ENCODE measurements at regions not wholly inside any gene's neighbourhood (a gene's known extent, or its start where the extent isn't known, plus 50 kb on each side); places are given as distances from the start of the nearest gene placed in this dataset.

DNA sequence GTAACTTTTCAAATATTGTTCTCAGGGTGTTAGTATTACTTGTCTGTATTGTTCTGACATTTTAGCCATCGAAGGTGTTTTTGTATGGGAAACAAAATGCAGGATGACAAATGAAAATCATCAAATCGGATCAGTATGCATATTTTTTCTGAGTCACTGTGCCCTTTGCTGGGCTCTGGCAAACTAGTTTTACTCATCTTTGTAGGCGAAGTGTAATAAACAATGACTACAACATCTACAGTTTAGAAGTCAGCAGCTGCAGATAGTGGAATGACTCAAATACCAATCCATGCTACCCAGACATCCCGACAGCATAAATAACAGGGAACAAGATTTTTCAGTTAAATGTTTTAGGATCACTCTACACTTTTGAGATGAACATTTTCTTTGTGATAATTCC is 557.3 kb upstream of the TENM3 start:
- H3K4me3 ChIP-seq, result no peak overlapping the region
- H3K27ac ChIP-seq, result no peak overlapping the region
- H3K27me3 ChIP-seq, result no peaks in the 10 kb centered on the region
- TF ChIP-seq, protein P1, sequence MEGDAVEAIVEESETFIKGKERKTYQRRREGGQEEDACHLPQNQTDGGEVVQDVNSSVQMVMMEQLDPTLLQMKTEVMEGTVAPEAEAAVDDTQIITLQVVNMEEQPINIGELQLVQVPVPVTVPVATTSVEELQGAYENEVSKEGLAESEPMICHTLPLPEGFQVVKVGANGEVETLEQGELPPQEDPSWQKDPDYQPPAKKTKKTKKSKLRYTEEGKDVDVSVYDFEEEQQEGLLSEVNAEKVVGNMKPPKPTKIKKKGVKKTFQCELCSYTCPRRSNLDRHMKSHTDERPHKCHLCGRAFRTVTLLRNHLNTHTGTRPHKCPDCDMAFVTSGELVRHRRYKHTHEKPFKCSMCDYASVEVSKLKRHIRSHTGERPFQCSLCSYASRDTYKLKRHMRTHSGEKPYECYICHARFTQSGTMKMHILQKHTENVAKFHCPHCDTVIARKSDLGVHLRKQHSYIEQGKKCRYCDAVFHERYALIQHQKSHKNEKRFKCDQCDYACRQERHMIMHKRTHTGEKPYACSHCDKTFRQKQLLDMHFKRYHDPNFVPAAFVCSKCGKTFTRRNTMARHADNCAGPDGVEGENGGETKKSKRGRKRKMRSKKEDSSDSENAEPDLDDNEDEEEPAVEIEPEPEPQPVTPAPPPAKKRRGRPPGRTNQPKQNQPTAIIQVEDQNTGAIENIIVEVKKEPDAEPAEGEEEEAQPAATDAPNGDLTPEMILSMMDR (IDR thresholded peaks at IDR 0.05), result no peak
- intact Hi-C loops (cut with DNase I), result no loop called here
- H3K36me3 ChIP-seq, result no peaks in the 10 kb centered on the region
- DNase-seq (ENCODE audit: extremely low spot score in 2 of 2), result no peak
- H3K4me1 ChIP-seq, result no peaks in the 10 kb centered on the region
- no peaks in the 10 kb centered on the region for H3K9me3 ChIP-seq

DNA sequence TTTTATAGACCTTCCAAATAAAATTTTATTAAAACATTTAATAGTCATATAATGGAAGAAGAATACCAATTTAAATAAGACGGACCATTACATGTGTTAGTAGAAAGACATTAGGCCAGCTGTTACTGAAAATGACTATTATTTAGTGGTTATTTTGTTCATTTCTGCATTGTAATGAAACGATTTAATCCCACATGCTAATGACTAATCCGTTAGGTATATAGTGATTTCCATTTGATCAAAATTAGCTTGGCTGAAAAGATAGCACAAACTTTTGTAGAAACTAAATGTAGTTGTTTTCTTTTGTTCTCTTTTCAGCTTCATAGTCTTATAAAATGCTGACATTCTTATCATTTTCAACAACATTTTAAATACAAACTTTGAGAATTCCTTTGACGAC is 556.1 kb upstream of the TENM3 start:
- H3K4me3 ChIP-seq, result no peak overlapping the region
- no peaks in the 10 kb centered on the region for H3K4me1 ChIP-seq
- H3K27ac ChIP-seq, result no peak overlapping the region
- H3K36me3 ChIP-seq, result no peaks in the 10 kb centered on the region
- no peaks in the 10 kb centered on the region for H3K27me3 ChIP-seq
- TF ChIP-seq POLR2A (IDR thresholded peaks at IDR 0.05), result no peak
- TF ChIP-seq POLR2AphosphoS5 (IDR thresholded peaks at IDR 0.05; ENCODE audit: insufficient read depth in 1 of 2, low read depth in 1 of 2), result no peak
- H3K9me3 ChIP-seq, result no peaks in the 10 kb centered on the region
- intact Hi-C loops (cut with DNase I), result no loop called here
- no peak for DNase-seq (ENCODE audit: extremely low spot score in 2 of 2)

DNA sequence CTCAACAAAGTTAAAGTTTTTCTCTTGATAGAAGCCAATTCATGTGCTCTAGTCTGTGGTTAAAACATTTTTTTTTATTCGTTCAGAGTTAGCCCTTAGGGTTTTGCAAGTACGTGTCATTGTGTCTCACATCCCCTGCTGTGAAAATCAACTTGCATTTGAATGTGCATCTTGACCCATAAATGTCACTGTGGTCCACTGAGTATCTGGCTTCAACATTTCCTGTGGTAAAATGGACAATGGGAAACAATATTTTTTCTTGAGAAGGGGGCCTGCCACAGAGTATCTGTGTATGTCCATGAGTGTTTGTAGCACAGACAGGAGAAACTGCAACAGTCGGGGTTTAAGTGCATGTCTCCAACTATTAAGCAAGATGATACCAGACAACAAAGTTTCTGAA is 554.8 kb upstream of the TENM3 start:
- intact Hi-C loops (cut with DNase I), result no loop called here

DNA sequence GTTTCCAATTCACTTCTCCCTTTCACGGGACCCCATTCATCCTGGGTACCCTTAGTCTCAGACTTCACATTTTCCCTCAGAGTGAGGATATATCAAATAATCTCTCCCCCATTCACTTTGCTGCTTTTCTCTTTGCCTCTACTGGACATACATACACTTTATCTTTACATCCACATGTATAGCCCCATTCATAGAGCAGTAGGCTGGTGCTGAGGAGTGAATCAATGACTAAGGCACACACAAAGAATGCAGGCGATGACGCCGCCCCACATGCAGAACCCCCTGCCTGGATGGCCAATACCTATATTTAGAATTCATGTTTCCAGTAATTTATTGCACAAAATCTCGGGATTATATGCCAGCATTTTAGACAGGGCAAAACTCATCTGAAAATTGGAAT is 554.3 kb upstream of the TENM3 start:
- intact Hi-C loops (cut with DNase I), result no loop called here
- no peaks in the 10 kb centered on the region for H3K9me3 ChIP-seq
- no peak for TF ChIP-seq POLR2A (IDR thresholded peaks at IDR 0.05)
- TF ChIP-seq, protein P1 (IDR thresholded peaks at IDR 0.05), result no peak

More for the DNA sequence above, 554.8 kb upstream of the TENM3 start:
- TF ChIP-seq POLR2A (IDR thresholded peaks at IDR 0.05), result no peak
- TF ChIP-seq POLR2AphosphoS5 (IDR thresholded peaks at IDR 0.05; ENCODE audit: insufficient read depth in 1 of 2, low read depth in 1 of 2), result no peak
- TF ChIP-seq, protein P1 (IDR thresholded peaks at IDR 0.05), result no peak
- Histone ChIP-seq H3K27me3 (no peaks in the 10 kb centered on the region), H3K9me3 (no peaks in the 10 kb centered on the region), H3K4me3 (no peak overlapping the region), H3K4me1 (no peaks in the 10 kb centered on the region), H3K27ac (no peak overlapping the region), H3K36me3 (no peaks in the 10 kb centered on the region)
- no peak for DNase-seq (ENCODE audit: extremely low spot score in 2 of 2)

DNA sequence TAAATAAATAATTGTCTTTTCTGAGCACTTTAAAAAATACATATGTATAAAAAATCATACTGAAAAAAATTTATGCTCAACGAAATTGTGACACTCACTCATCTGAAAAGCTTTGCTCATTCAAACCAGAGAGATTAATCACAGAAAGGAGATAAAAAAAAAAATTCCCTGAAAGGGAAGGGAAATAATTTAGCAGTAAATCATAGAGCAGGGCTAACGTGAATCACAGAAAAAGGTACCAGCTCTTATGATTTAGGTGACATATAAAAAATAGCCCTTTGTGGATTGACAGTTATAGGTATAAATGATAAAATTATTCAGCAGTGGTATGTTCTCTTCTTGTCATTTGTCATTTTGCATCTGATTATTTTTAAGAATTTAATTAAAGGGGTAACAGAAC is 552.7 kb upstream of the TENM3 start:
- H3K4me3 ChIP-seq, result no peak overlapping the region
- no peaks in the 10 kb centered on the region for H3K9me3 ChIP-seq
- no peaks in the 10 kb centered on the region for H3K27me3 ChIP-seq
- no peak overlapping the region for H3K27ac ChIP-seq
- H3K4me1 ChIP-seq, result no peaks in the 10 kb centered on the region
- no peak for DNase-seq (ENCODE audit: extremely low spot score in 2 of 2)
- no peaks in the 10 kb centered on the region for H3K36me3 ChIP-seq
- intact Hi-C loops (cut with DNase I), result no loop called here
- TF ChIP-seq, protein P1 (IDR thresholded peaks at IDR 0.05), result no peak
- TF ChIP-seq POLR2A (IDR thresholded peaks at IDR 0.05) (no peak), POLR2AphosphoS5 (IDR thresholded peaks at IDR 0.05; ENCODE audit: insufficient read depth in 1 of 2, low read depth in 1 of 2) (no peak)

More for the DNA sequence above, 554.3 kb upstream of the TENM3 start:
- Histone ChIP-seq H3K4me3 (no peak overlapping the region), H3K27me3 (no peaks in the 10 kb centered on the region), H3K36me3 (no peaks in the 10 kb centered on the region), H3K4me1 (no peaks in the 10 kb centered on the region), H3K27ac (no peak overlapping the region)
- no peak for DNase-seq (ENCODE audit: extremely low spot score in 2 of 2)

DNA sequence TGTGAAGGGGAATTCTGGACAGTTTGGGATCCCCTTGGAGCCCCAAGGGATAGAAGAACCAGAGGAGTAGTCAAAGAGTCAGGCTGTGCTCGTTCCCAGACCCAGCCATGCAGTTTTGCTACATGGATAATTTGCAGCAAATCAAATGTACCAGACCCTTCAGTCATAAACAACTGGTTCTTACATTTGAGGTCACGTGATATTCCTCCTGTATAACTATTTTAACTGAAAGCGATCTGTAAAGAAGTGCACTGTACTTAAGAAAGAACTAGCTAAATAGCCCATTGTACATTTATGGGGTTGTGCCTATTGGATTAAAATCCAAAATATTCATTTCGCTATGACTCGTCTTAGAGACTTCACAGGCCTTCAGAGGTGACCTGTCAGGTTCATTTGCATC is 550.2 kb upstream of the TENM3 start:
- Histone ChIP-seq H3K4me3 (no peak overlapping the region), H3K4me1 (no peaks in the 10 kb centered on the region), H3K9me3 (no peaks in the 10 kb centered on the region), H3K36me3 (no peaks in the 10 kb centered on the region), H3K27ac (no peak overlapping the region), H3K27me3 (no peaks in the 10 kb centered on the region)
- no peak for TF ChIP-seq POLR2AphosphoS5 (IDR thresholded peaks at IDR 0.05; ENCODE audit: insufficient read depth in 1 of 2, low read depth in 1 of 2)
- no peak for TF ChIP-seq POLR2A (IDR thresholded peaks at IDR 0.05)
- TF ChIP-seq, protein P1 (IDR thresholded peaks at IDR 0.05), result no peak
- intact Hi-C loops (cut with DNase I), result no loop called here
- DNase-seq (ENCODE audit: extremely low spot score in 2 of 2), result no peak

All from vagina (tissue), 2 donors.